Mesodermal cell (in vitro differentiated cells): ENCODE measurements at regions not wholly inside any gene's neighbourhood (a gene's known extent, or its start where the extent isn't known, plus 50 kb on each side); places are given as distances from the start of the nearest gene placed in this dataset.

Experiments used
- H3K27ac ChIP-seq: 2 replicates; pipeline ENCODE4 v1.7.0; 2013; ENCODE audit warnings: mild to moderate bottlenecking, low read depth, low read length, moderate library complexity; ENCODE audit not compliant: severe bottlenecking
- H3K36me3 ChIP-seq: 2 replicates; pipeline ENCODE4 v1.7.1; 2013; ENCODE audit warnings: mild to moderate bottlenecking, low read length, moderate library complexity; ENCODE audit not compliant: control insufficient read depth, insufficient read depth
- H3K4me1 ChIP-seq: one replicate; pipeline ENCODE4 v1.7.1; 2013; ENCODE audit warnings: mild to moderate bottlenecking, low read length; ENCODE audit not compliant: insufficient read depth, control insufficient read depth, poor library complexity, severe bottlenecking
- H3K4me3 ChIP-seq: 2 replicates; pipeline ENCODE4 v1.7.0; 2013; ENCODE audit warnings: low read length, control low read depth, mild to moderate bottlenecking; ENCODE audit not compliant: insufficient read depth, poor library complexity, severe bottlenecking; ENCODE audit errors: extremely low read depth
- H3K9me3 ChIP-seq: 2 replicates; pipeline ENCODE4 v1.7.1; 2013; ENCODE audit warnings: mild to moderate bottlenecking, low read length, moderate library complexity; ENCODE audit not compliant: control insufficient read depth
- WGBS, 2 experiments: methylation state at CpG; one replicate each; pipeline ENCODE4 v1.1.5; 2013; ENCODE audit warnings: missing lambda C conversion rate in 2 of 2; ENCODE audit not compliant: insufficient coverage in 2 of 2; 5-methylcytosine and 5-hydroxymethylcytosine counted together

DNA sequence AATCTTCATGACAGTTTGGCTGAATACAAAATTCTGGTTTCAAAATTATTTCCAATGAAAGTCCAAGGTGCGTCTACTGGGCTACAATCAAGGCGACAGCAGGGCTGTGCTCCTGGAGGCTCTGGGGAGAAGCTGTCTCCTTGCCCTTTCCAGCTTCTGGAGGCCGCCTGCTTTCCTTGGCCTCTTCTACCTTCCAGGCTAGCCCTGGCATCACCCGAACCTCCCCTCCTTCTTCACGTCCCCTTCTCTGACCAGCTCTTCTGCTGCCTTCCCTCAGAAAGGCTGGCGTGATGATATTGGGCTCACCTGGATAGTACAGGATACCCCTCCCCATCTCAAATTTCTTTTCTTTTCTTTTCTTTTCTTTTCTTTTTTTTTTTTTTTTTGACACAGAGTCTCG is 115.5 kb downstream of the KCNF1 start:
- no peaks in the 10 kb centered on the region for H3K9me3 ChIP-seq
- 88 to 93% methylated on average over 3 to 6 of the region's 7 CpGs for WGBS, 2 experiments
- H3K27ac ChIP-seq, result no peak overlapping the region
- H3K36me3 ChIP-seq, result no peaks in the 10 kb centered on the region
- H3K4me1 ChIP-seq, result no peaks in the 10 kb centered on the region
- H3K4me3 ChIP-seq, result no peak overlapping the region

DNA sequence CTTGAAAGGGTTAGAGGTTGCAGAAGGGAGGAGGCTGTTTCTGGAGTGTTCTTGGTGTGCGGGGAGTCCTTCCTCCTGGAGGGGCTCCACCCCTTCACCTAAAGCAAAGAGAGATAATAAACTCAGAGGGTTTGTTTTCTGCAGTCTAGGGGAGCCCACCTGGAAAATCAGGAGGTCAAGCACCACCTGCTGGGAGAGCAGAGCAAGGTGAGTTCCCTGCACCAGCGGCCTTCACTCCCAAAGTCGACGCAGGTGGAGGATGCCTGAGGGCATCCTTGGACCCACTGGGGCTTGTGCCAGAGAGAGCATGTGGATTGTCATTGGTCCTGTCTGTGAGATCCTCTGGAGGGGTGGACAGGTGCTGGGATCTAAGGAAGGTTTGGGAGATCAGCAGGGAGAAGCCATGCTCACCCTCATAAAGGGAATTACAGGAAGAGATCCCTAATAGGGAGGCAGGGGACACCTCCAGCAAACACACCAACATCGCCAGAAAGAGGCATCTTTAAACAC is 116.7 kb downstream of the KCNF1 start:
- Histone ChIP-seq H3K4me3 (no peak overlapping the region), H3K36me3 (no peaks in the 10 kb centered on the region)
- 78 to 96% methylated on average over 3 of the region's 5 CpGs for WGBS, 2 experiments

DNA sequence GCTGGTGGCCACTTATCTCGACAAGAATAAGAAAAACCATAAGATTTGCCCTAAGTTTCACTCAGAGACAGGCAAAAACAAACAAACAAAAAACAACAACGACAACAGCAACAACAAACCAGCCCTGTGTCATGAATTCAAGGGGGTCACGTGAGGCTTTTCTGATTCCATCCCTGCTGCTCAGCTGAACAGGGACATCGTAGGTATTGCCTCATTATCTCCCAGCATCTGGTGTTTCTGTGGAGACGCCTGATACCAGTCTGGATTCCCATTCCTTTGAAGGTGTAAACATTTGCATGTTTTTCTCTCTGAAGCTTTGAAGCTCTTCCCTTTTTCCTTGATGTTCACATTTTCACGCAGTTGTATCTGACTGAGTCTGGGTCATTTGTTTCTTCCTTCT is 117.4 kb downstream of the KCNF1 start:
- no peak overlapping the region for H3K27ac ChIP-seq
- H3K4me1 ChIP-seq, result no peaks in the 10 kb centered on the region
- peaks cover 8% of the 10 kb centered on the region for H3K9me3 ChIP-seq
- no peaks in the 10 kb centered on the region for H3K36me3 ChIP-seq
- H3K4me3 ChIP-seq, result no peak overlapping the region
- WGBS, 2 experiments, result 82 to 83% methylated on average over 5 to 6 of the region's 6 CpGs

More for the DNA sequence above, 116.7 kb downstream of the KCNF1 start:
- no peaks in the 10 kb centered on the region for H3K4me1 ChIP-seq
- H3K27ac ChIP-seq, result no peak overlapping the region
- peaks cover 6% of the 10 kb centered on the region for H3K9me3 ChIP-seq

DNA sequence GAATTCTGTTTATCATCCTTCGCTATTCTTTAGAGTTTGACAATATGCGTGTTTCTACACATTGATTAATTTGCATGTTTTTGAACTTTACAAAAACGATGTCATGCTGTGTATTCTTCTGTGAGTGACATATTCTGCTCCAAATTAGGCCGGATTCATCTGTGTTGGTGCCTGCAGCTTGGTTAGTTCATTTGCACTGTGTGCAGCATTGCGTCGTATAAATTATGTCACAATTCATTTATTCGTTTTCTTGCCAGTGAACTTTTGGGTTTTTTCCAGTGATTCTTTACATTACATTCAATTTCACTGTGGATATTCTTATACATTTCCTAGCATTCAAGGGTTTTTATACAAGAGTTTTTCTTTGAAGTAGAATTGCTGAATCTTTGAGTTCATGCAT is 118.3 kb downstream of the KCNF1 start:
- 91 to 97% methylated on average over 7 of the region's 7 CpGs for WGBS, 2 experiments
- H3K27ac ChIP-seq, result no peak overlapping the region
- H3K4me1 ChIP-seq, result no peaks in the 10 kb centered on the region
- H3K9me3 ChIP-seq, result peaks cover 8% of the 10 kb centered on the region
- no peak overlapping the region for H3K4me3 ChIP-seq
- no peaks in the 10 kb centered on the region for H3K36me3 ChIP-seq

DNA sequence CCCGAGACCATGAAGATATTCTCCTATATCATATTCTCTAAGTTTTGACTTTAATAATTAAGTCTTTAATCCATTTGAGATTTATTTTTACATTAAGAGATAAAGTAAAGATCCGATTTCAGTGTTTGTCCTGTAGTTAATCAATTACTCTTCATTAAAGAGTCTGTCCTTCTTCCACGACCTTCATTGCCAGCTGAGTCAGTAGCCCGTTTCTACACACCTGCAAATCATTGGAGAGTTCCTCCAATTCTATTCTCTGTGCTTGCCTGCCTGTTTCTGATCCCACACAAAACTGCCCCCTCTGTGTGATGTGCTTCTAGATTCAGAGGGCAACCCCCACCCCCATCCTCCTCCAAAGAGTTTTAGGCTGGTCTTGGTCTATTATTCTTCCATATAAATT is 119.2 kb downstream of the KCNF1 start:
- H3K4me3 ChIP-seq, result no peak overlapping the region
- WGBS, 2 experiments, result 94 to 100% methylated on average over 1 to 2 of the region's 4 CpGs
- peaks cover 8% of the 10 kb centered on the region for H3K9me3 ChIP-seq
- H3K4me1 ChIP-seq, result no peaks in the 10 kb centered on the region
- H3K36me3 ChIP-seq, result no peaks in the 10 kb centered on the region
- H3K27ac ChIP-seq, result no peak overlapping the region

- Histone ChIP-seq H3K27ac (no peak overlapping the region), H3K4me1 (no peaks in the 10 kb centered on the region), H3K9me3 (peaks cover 8% of the 10 kb centered on the region), H3K4me3 (no peak overlapping the region), H3K36me3 (no peaks in the 10 kb centered on the region)
- WGBS, 2 experiments, result no CpG with 5 or more reads among the region's 1 CpG
Observed at GRCh38 chr2:11031876-11032275, 120.1 kb downstream of the KCNF1 start.

GRCh38 chr2:11032396-11032795 is 120.7 kb downstream of the KCNF1 start:
- no peaks in the 10 kb centered on the region for H3K4me1 ChIP-seq
- H3K4me3 ChIP-seq, result no peak overlapping the region
- H3K27ac ChIP-seq, result no peak overlapping the region
- H3K9me3 ChIP-seq, result peaks cover 8% of the 10 kb centered on the region
- no peaks in the 10 kb centered on the region for H3K36me3 ChIP-seq
- WGBS, 2 experiments, result 100% methylated on average over 1 of the region's 2 CpGs; no CpG with 5 or more reads in 1 of the 2 experiments

- H3K36me3 ChIP-seq, result no peaks in the 10 kb centered on the region
- H3K9me3 ChIP-seq, result peaks cover 8% of the 10 kb centered on the region
- 89 to 100% methylated on average over 1 of the region's 1 CpG for WGBS, 2 experiments
- no peak overlapping the region for H3K27ac ChIP-seq
- no peak overlapping the region for H3K4me3 ChIP-seq
- H3K4me1 ChIP-seq, result no peaks in the 10 kb centered on the region
Observed at GRCh38 chr2:11033114-11033513, 121.4 kb downstream of the KCNF1 start.

DNA sequence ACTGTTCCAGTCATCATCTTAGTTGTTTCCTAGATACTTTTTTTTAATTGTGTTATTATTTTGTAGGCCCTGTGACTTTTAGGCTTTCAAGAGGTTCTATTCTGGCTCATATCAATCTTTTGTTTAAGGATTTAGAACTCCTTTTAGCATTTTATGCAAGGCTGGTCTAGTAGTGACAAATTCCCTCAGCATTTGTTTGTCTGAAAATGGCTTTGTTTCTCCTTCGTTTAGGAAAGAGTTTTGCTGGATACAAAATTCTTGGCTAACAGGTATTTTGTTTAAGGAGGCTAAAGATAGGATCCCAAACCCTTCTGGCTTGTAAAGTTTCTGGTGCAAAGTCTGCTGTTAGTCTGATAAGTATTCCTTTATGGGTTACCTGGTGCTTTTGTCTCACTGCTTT is 116.6 kb upstream of the SLC66A3 start:
- Histone ChIP-seq H3K4me1 (no peaks in the 10 kb centered on the region), H3K4me3 (no peak overlapping the region), H3K27ac (no peak overlapping the region), H3K9me3 (peaks cover 10% of the 10 kb centered on the region), H3K36me3 (no peaks in the 10 kb centered on the region)
- WGBS, 2 experiments, result 88 to 100% methylated on average over 1 of the region's 1 CpG

DNA sequence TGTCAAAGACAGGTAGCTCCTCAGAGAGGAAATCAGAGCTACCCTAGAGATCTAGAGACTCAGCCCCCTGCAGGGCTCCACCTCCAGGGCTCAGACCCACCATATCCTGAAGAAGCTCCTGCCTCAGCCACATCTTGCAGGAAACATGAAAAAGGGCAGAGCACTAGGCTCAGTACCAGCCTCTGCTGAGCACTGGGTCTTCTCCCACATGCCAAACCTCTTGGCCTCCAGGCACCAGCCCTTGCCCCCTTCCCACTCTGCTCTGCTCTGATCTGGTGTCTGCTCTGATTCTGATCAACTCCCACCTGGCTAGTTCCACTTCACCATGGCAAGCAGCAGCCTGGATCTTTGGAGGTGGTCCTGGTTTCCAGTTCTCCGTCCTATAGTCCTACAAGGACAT is 114.3 kb upstream of the SLC66A3 start:
- peaks cover 10% of the 10 kb centered on the region for H3K9me3 ChIP-seq
- H3K4me3 ChIP-seq, result no peak overlapping the region
- no peaks in the 10 kb centered on the region for H3K36me3 ChIP-seq
- no peaks in the 10 kb centered on the region for H3K4me1 ChIP-seq
- H3K27ac ChIP-seq, result no peak overlapping the region
- 20 to 83% methylated on average over 1 of the region's 1 CpG for WGBS, 2 experiments

DNA sequence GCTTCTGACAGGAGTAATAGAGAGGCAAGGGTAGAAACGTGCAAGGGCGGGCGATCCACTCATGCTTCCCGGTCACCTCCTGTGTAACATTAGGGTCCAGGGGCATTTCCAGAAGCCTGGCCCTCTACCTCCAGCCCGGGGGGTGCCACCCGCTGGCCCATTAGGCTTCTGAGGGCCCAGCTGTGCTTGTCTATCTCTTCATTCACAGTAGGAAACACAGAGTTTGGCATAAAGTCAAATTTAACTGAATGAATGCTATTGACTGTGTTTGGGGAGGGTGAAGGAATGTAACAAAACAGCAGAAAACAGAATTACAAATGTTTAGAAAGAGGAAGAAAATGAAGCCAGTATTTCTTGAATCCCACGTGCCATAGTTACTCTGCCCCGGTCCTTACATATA is 112.4 kb upstream of the SLC66A3 start:
- 92 to 96% methylated on average over 4 to 6 of the region's 8 CpGs for WGBS, 2 experiments
- H3K27ac ChIP-seq, result no peak overlapping the region

More for the DNA sequence above, 112.4 kb upstream of the SLC66A3 start:
- H3K4me1 ChIP-seq, result no peaks in the 10 kb centered on the region
- H3K9me3 ChIP-seq, result peaks cover 10% of the 10 kb centered on the region
- no peak overlapping the region for H3K4me3 ChIP-seq
- H3K36me3 ChIP-seq, result no peaks in the 10 kb centered on the region
